GM12891 (cell line): ENCODE measurements at regions not wholly inside any gene's neighbourhood (a gene's known extent, or its start where the extent isn't known, plus 50 kb on each side); places are given as distances from the start of the nearest gene placed in this dataset.
"Not testable (repeated sequence)": the region's sequence is repeated elsewhere in the genome, so short reads cannot be mapped to it uniquely, and the experiment has no call there.

ENCODE experiments used
- DNase-seq: peaks from one replicate; pipeline ENCODE4 v3.0.0; 2011; ENCODE audit warnings: low spot score; ENCODE audit not compliant: insufficient read length
- FAIRE-seq: peaks from 2 replicates; lab custom pipeline; 2011; peaks lifted over from hg19 to GRCh38; lab: Jason Lieb, UNC
- PAX5 ChIP-seq: IDR thresholded peaks from 2 replicates; pipeline ENCODE4 v1.6.1; 2011; ENCODE audit warnings: low read length, moderate library complexity, mild to moderate bottlenecking; ENCODE audit not compliant: insufficient read depth, severe bottlenecking
- POLR2A ChIP-seq: IDR thresholded peaks from 2 replicates; pipeline ENCODE4 v1.6.1; 2011; ENCODE audit warnings: low read depth, low read length, control low read depth
- POLR2AphosphoS5 ChIP-seq: IDR thresholded peaks from 2 replicates; pipeline ENCODE4 v1.6.1; 2011; ENCODE audit warnings: low read depth, low read length, control low read depth
- POU2F2 ChIP-seq: IDR thresholded peaks from 2 replicates; pipeline ENCODE4 v1.6.1; 2011; ENCODE audit warnings: low read depth, mild to moderate bottlenecking, control low read depth, low read length, moderate library complexity
- SPI1 ChIP-seq: IDR thresholded peaks from 2 replicates; pipeline ENCODE4 v1.6.1; 2011; ENCODE audit warnings: low read depth, low read length, control low read depth
- TAF1 ChIP-seq: IDR thresholded peaks from 2 replicates; pipeline ENCODE4 v1.6.1; 2011; ENCODE audit warnings: low read depth, low read length, control low read depth

DNA sequence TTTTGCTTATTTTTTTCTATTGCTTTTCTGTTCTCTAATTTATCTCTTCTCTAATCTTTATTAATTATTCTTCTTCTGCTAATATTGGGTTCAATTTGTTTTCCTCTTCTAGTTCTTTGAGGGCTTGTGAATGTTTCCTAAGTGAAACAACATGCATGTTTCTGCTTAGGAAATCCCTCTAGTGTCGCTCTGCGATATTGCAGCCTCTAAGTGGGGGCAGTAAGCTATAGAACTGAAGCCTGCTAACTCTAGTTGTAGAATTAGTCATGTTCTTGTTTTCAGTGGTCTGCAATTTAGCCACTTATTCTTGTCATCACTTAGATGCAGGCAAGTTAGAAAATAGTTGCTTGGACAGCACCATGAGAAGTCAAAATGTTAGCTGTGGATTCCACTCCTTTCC is 222.6 kb downstream of the SPIN4 start:
- FAIRE-seq (peak; percentile 94), DNase-seq (no peak)
- TF ChIP-seq POLR2A (no peak), TAF1 (no peak), SPI1 (no peak), POLR2AphosphoS5 (no peak), PAX5 (no peak), POU2F2 (no peak)

DNA sequence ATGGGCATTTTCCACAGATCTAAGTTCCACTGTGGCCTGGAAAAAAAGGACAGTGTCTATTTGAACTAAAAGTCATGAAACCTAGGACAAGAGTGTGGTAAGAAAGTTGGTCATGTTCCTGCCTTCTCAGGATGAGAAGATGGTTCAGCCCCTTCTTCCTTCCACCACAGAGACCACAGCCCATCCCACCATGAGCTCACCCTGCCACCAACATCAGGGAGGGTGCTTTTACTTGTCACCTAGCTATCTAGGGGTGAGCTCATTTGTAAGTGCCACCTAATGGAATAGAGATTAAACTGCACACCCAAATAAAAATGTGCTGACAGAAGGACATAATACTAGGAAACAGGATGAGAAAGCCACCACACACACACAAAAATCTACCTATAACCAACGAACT is 235.9 kb downstream of the SPIN4 start:
- FAIRE-seq: no peak
- no peak for TF ChIP-seq POU2F2
- no peak for TF ChIP-seq PAX5
- no peak for TF ChIP-seq SPI1
- no peak for TF ChIP-seq POLR2AphosphoS5
- no peak for TF ChIP-seq POLR2A
- TF ChIP-seq TAF1: no peak
- no peak for DNase-seq

- TF ChIP-seq TAF1 (no peak), SPI1 (no peak), POLR2A (no peak), PAX5 (no peak)
- DNase-seq (no peak), FAIRE-seq (no peak)
Measured at GRCh38 chrX:63101879-63102620, 249.1 kb downstream of the SPIN4 start.

DNA sequence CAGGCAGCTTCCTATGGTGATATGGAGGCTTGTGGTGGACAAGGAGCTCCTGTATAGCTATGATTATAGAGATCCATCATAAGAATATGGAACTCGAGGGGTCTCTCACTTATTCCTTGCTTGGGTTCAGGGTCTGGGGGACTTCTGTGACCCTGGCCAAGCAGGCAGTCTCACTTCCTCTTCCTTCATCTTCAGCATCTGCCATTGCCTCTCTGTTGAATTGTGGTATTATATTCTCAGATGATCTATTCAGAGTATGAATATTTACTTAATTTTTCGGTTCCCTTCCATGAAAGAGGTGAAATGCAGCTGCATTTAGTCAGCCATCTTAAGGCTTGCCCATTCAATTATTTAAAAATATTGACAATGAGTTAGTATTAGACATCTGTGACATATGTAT is 292.9 kb downstream of the SPIN4 start:
- DNase-seq (no peak), FAIRE-seq (no peak)
- TF ChIP-seq SPI1 (peak; percentile 54; the same call in 1 of the 2 replicates), POLR2AphosphoS5 (no peak)

GRCh38 chrX:63050225-63050624 is 300.9 kb downstream of the SPIN4 start:
- DNase-seq (no peak), FAIRE-seq (peak; percentile 20)
- no peak for TF ChIP-seq POU2F2
- TF ChIP-seq POLR2A: no peak
- no peak for TF ChIP-seq SPI1
- TF ChIP-seq TAF1: no peak
- TF ChIP-seq PAX5: no peak
- TF ChIP-seq POLR2AphosphoS5: no peak

- no peak for FAIRE-seq
- no peak for DNase-seq
Measured at GRCh38 chrX:63032811-63033210, 318.3 kb downstream of the SPIN4 start.

GRCh38 chrX:63013549-63013948 is 337.6 kb downstream of the SPIN4 start:
- FAIRE-seq: no peak
- TF ChIP-seq POLR2A (no peak), POLR2AphosphoS5 (no peak), PAX5 (no peak), TAF1 (no peak), SPI1 (no peak), POU2F2 (no peak)

More at GRCh38 chrX:63032811-63033210, 318.3 kb downstream of the SPIN4 start:
- TF ChIP-seq POLR2A: no peak
- no peak for TF ChIP-seq PAX5
- TF ChIP-seq POU2F2: no peak
- no peak for TF ChIP-seq TAF1
- no peak for TF ChIP-seq POLR2AphosphoS5
- TF ChIP-seq SPI1: no peak

GRCh38 chrX:63012574-63012973 is 338.6 kb downstream of the SPIN4 start:
- FAIRE-seq (no peak), DNase-seq (no peak)
- TF ChIP-seq PAX5 (no peak), SPI1 (no peak), TAF1 (no peak), POLR2AphosphoS5 (no peak), POU2F2 (no peak), POLR2A (no peak)

More at GRCh38 chrX:63013549-63013948, 337.6 kb downstream of the SPIN4 start:
- no peak for DNase-seq

DNA sequence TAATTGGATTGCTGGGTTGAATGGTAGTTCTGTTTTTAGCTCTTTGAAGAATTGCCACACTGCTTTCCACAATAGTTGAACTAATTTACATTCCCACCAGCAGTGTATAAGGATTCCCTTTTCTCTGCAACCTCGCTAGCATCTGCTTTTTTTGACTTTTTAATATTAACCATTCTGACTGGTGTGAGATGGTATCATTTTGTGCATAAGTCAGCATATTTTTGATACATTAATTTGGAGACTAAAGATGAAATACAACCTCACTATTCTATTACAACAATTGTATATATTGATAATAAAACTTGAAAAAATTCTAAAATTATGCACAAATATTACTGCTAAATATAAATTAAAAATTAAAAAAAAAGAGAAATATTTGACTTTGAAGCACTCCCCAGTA is 350.9 kb downstream of the SPIN4 start:
- not testable (repeated sequence) for DNase-seq, FAIRE-seq
